Mesenchymal stem cell (in vitro differentiated cells and primary cell): ENCODE measurements at regions not wholly inside any gene's neighbourhood (a gene's known extent, or its start where the extent isn't known, plus 50 kb on each side); places are given as distances from the start of the nearest gene placed in this dataset.

ENCODE experiments used
- DNase-seq: peaks from one replicate; pipeline ENCODE4 v3.0.0-alpha.2; 2013
- H2AFZ ChIP-seq: one replicate; pipeline ENCODE4 v1.6.1; 2013; ENCODE audit warnings: low read depth, mild to moderate bottlenecking, control low read depth, inconsistent platforms, low read length, moderate library complexity
- H2AK5ac ChIP-seq: 2 replicates; pipeline ENCODE4 v1.6.1; 2013; ENCODE audit warnings: low read length, moderate library complexity, mild to moderate bottlenecking, inconsistent platforms; ENCODE audit not compliant: severe bottlenecking
- H2BK120ac ChIP-seq: one replicate; pipeline ENCODE4 v1.6.1; 2013; ENCODE audit warnings: low read depth, mild to moderate bottlenecking, inconsistent platforms, low read length, moderate library complexity
- H2BK12ac ChIP-seq, 2 experiments: one replicate each; pipeline ENCODE4 v1.6.1; 2013; ENCODE audit warnings: inconsistent platforms in 2 of 2, low read length in 2 of 2, mild to moderate bottlenecking in 2 of 2, moderate library complexity in 2 of 2, control low read depth in 1 of 2
- H2BK15ac ChIP-seq: one replicate; pipeline ENCODE4 v1.6.1; 2013; ENCODE audit warnings: mild to moderate bottlenecking, low read depth, inconsistent platforms; ENCODE audit not compliant: poor library complexity, severe bottlenecking
- H2BK5ac ChIP-seq: 2 replicates; pipeline ENCODE4 v1.6.1; 2013; ENCODE audit warnings: low read depth, mild to moderate bottlenecking, low read length, control low read depth, inconsistent platforms; ENCODE audit not compliant: poor library complexity, severe bottlenecking
- H3K14ac ChIP-seq, 2 experiments: one replicate each; pipeline ENCODE4 v1.6.1; 2013; ENCODE audit warnings: inconsistent platforms in 2 of 2, low read length in 2 of 2, control low read depth in 1 of 2, mild to moderate bottlenecking in 1 of 2, moderate library complexity in 1 of 2
- H3K18ac ChIP-seq, 2 experiments: one replicate each; pipeline ENCODE4 v1.6.1; 2013; ENCODE audit warnings: inconsistent platforms in 2 of 2, low read length in 2 of 2, control low read depth in 1 of 2, low read depth in 1 of 2, mild to moderate bottlenecking in 1 of 2
- H3K23ac ChIP-seq, 2 experiments: one replicate each; pipeline ENCODE4 v1.6.1; 2013; ENCODE audit warnings: inconsistent platforms in 2 of 2, low read length in 2 of 2, mild to moderate bottlenecking in 2 of 2, moderate library complexity in 2 of 2, control low read depth in 1 of 2
- H3K27ac ChIP-seq: 2 replicates; pipeline ENCODE4 v1.5.1; 2013; ENCODE audit warnings: mild to moderate bottlenecking, moderate library complexity, low read length, control low read depth, inconsistent platforms; ENCODE audit not compliant: poor library complexity, severe bottlenecking
- H3K27me3 ChIP-seq, 2 experiments: 2 replicates each; pipeline versions ENCODE4 v1.6.1 to v1.7.0; 2013; ENCODE audit warnings: low read length in 2 of 2, mild to moderate bottlenecking in 2 of 2, moderate library complexity in 2 of 2, control low read depth in 1 of 2, inconsistent platforms in 1 of 2; ENCODE audit not compliant: control insufficient read depth in 1 of 2, insufficient read depth in 1 of 2
- H3K36me3 ChIP-seq, 2 experiments: 2 replicates each; pipeline versions ENCODE4 v1.6.1 to v1.7.0; 2013; ENCODE audit warnings: low read length in 2 of 2, control low read depth in 1 of 2, inconsistent platforms in 1 of 2, low read depth in 1 of 2, mild to moderate bottlenecking in 1 of 2; ENCODE audit not compliant: insufficient read depth in 2 of 2, control insufficient read depth in 1 of 2
- H3K4ac ChIP-seq, 2 experiments: one replicate each; pipeline ENCODE4 v1.6.1; 2013; ENCODE audit warnings: inconsistent platforms in 2 of 2, low read length in 2 of 2, mild to moderate bottlenecking in 2 of 2, moderate library complexity in 2 of 2, control low read depth in 1 of 2, low read depth in 1 of 2
- H3K4me1 ChIP-seq: 2 replicates; pipeline ENCODE4 v1.6.1; 2013; ENCODE audit warnings: low read depth, low read length, control low read depth; ENCODE audit not compliant: control insufficient read depth, insufficient read depth
- H3K4me2 ChIP-seq: 2 replicates; pipeline ENCODE4 v1.6.1; 2013; ENCODE audit warnings: low read length, mild to moderate bottlenecking, inconsistent platforms; ENCODE audit not compliant: poor library complexity, severe bottlenecking
- H3K4me3 ChIP-seq, 2 experiments: 2 replicates each; pipeline versions ENCODE4 v1.5.1 to v1.7.0; 2013; ENCODE audit warnings: low read length in 2 of 2, mild to moderate bottlenecking in 2 of 2, control low read depth in 1 of 2, low read depth in 1 of 2; ENCODE audit not compliant: insufficient read depth in 1 of 2
- H3K79me1 ChIP-seq: replicated peaks from 2 replicates; pipeline ENCODE4 v1.6.1; 2013; ENCODE audit warnings: mild to moderate bottlenecking, control low read depth, low read length, inconsistent platforms; ENCODE audit not compliant: poor library complexity, severe bottlenecking
- H3K9ac ChIP-seq: 2 replicates; pipeline ENCODE4 v1.7.0; 2013; ENCODE audit warnings: mild to moderate bottlenecking, low read length, moderate library complexity
- H3K9me3 ChIP-seq: 2 replicates; pipeline ENCODE4 v1.7.0; 2013; ENCODE audit warnings: mild to moderate bottlenecking, low read length; ENCODE audit not compliant: control insufficient read depth
- H4K8ac ChIP-seq: one replicate; pipeline ENCODE4 v1.6.1; 2013; ENCODE audit warnings: inconsistent platforms, mild to moderate bottlenecking, low read length, moderate library complexity
- H4K91ac ChIP-seq: one replicate; pipeline ENCODE4 v1.6.1; 2013; ENCODE audit warnings: mild to moderate bottlenecking, low read length, inconsistent platforms
- WGBS: methylation state at CpG from one replicate; pipeline ENCODE4 v1.1.7; 2013; ENCODE audit warnings: mixed read lengths; 5-methylcytosine and 5-hydroxymethylcytosine counted together

DNA sequence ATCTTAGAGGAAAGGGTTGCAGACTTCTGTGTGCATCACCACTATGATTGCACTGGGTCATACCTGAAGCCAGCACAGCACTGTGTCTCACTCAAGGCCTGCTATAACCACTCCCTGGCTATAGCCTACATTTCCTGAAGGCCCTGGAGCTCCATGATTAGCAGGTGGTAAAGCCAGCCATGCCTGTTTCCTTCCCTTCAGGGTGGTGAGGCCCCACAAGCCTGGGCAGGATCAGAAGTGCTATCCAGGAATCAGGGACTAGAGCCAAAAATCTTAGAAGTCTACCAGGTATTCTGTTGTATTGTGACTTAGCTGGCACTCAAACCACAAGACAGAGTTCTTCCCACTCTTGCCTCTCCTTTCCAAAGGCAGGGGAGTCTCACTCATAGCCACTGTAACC lies 734.6 kb downstream of the GLUD2 start:
- Histone ChIP-seq H4K8ac (no peak overlapping the region), H3K4me3 (no peak overlapping the region), H3K4ac (no peak overlapping the region), H3K27me3 (no peaks in the 10 kb centered on the region), H3K9ac (no peak overlapping the region), H2AFZ (no peak overlapping the region), H3K9me3 (no peaks in the 10 kb centered on the region), H2BK12ac (no peak overlapping the region), H2BK120ac (no peak overlapping the region), H3K36me3 (no peaks in the 10 kb centered on the region), H4K91ac (no peak overlapping the region), H2AK5ac (no peak overlapping the region), H3K4me2 (no peak overlapping the region), H2BK5ac (no peak overlapping the region), H3K4me1 (no peaks in the 10 kb centered on the region), H3K27ac (no peak overlapping the region), H2BK15ac (no peak overlapping the region), H3K14ac (no peak overlapping the region), H3K18ac (no peak overlapping the region), H3K23ac (no peak overlapping the region), H3K79me1 (no peaks in the 10 kb centered on the region)
- DNase-seq = no peak

DNA sequence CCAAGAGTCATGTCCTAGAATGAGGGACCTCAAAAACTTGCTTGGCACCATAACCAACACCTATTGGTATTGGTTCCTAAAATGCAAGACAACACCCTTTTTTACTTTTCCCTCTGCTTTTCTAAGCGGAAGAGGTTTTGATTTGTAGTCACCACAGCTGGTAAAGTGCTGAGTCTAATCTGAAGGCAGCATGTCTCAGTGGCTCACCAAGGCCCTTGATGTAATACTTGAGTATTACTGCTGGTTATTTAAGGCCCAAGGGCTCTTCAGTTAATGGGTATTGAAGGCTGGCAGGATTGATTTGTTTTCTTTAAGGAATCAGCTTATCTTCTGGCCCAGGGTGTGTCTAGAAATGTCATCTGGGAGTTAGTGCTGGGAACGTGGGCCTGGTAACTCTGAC lies 735.1 kb downstream of the GLUD2 start:
- H3K27ac ChIP-seq = no peak overlapping the region
- WGBS = 90% methylated on average over 1 of the region's 2 CpGs
- H3K9ac ChIP-seq = no peak overlapping the region
- no peak overlapping the region for H4K91ac ChIP-seq
- H2BK5ac ChIP-seq = no peak overlapping the region
- H2AK5ac ChIP-seq = no peak overlapping the region
- H3K18ac ChIP-seq = no peak overlapping the region
- no peak overlapping the region for H2AFZ ChIP-seq
- H3K14ac ChIP-seq = no peak overlapping the region
- no peak overlapping the region for H2BK15ac ChIP-seq
- H3K4me1 ChIP-seq = no peaks in the 10 kb centered on the region
- no peak overlapping the region for H3K4me3 ChIP-seq
- H3K23ac ChIP-seq = no peak overlapping the region
- H3K9me3 ChIP-seq = no peaks in the 10 kb centered on the region
- no peak for DNase-seq
- no peak overlapping the region for H2BK120ac ChIP-seq
- H4K8ac ChIP-seq = no peak overlapping the region
- no peaks in the 10 kb centered on the region for H3K27me3 ChIP-seq
- no peak overlapping the region for H3K4ac ChIP-seq
- H3K79me1 ChIP-seq = no peaks in the 10 kb centered on the region
- no peaks in the 10 kb centered on the region for H3K36me3 ChIP-seq
- H2BK12ac ChIP-seq = no peak overlapping the region
- H3K4me2 ChIP-seq = no peak overlapping the region

DNA sequence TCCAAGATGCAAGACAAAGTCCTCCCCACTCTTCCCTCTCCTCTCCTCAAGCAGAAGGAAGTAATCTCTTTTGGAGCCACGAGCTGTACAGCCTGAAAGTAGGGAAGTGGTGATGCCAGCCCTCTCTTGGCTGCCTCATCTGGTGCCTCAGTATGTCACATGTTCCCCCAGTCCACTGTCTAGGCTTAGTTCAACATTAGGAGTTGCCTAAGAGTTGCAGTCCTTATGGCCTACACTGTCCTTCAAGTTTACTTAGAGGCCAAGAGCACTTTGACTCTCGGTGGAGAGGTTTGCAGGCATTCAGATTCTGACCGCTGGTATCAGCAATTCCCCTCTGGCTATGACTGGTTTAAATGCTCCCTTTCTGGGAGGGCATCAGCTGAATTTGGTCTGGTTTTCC lies 735.6 kb downstream of the GLUD2 start:
- Histone ChIP-seq H3K4me1 (no peaks in the 10 kb centered on the region), H3K4me2 (no peak overlapping the region), H3K23ac (no peak overlapping the region), H2AFZ (no peak overlapping the region), H3K4me3 (no peak overlapping the region), H3K27me3 (no peaks in the 10 kb centered on the region), H2BK12ac (no peak overlapping the region), H3K9me3 (no peaks in the 10 kb centered on the region), H3K18ac (no peak overlapping the region), H4K8ac (no peak overlapping the region), H3K79me1 (no peaks in the 10 kb centered on the region), H3K4ac (no peak overlapping the region), H2BK120ac (no peak overlapping the region), H2BK5ac (no peak overlapping the region), H2AK5ac (no peak overlapping the region), H2BK15ac (no peak overlapping the region), H3K36me3 (no peaks in the 10 kb centered on the region), H4K91ac (no peak overlapping the region), H3K14ac (no peak overlapping the region), H3K27ac (no peak overlapping the region), H3K9ac (no peak overlapping the region)
- WGBS = 10% methylated on average over 2 of the region's 3 CpGs
- no peak for DNase-seq

DNA sequence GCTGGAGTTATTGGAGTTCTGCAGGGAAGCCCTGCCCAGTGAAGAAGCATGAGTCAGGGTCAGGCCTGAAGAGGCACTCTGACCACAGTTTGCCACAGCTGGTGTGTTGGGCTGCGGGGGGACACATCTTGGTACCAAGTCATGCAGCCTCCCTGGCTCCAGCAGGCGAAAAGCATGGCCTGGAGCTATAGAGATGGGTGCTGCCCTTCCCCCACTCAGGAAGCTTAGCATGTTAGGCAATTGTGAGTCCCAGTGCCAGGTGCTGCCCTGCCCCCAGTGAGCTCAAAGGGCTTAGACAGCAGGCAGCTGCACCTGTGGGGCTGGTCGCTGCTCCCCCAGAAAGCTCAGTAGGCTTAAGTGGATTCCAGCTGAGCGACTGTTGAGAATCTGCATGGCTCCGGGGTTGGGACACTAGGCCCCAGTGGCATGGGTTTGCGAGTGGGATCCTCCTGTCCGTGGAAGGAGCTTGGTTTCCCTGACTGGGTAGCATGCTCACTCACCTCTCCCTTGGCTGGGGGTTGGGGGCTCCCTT lies 755.5 kb downstream of the GLUD2 start:
- Histone ChIP-seq H2BK12ac (no peak overlapping the region), H3K9me3 (peaks cover 25% of the 10 kb centered on the region), H3K4me3 (no peak overlapping the region), H4K91ac (no peak overlapping the region), H3K9ac (no peak overlapping the region), H2AFZ (no peak overlapping the region), H3K27ac (no peak overlapping the region), H3K36me3 (no peaks in the 10 kb centered on the region), H3K18ac (no peak overlapping the region), H3K79me1 (no peaks in the 10 kb centered on the region), H2BK5ac (no peak overlapping the region), H3K14ac (no peak overlapping the region), H3K4me2 (no peak overlapping the region), H3K4me1 (no peaks in the 10 kb centered on the region), H3K23ac (no peak overlapping the region), H3K4ac (no peak overlapping the region), H2AK5ac (no peak overlapping the region), H4K8ac (no peak overlapping the region), H3K27me3 (no peaks in the 10 kb centered on the region), H2BK120ac (no peak overlapping the region), H2BK15ac (no peak overlapping the region)
- no peak for DNase-seq
- 50% methylated on average over 7 of the region's 7 CpGs for WGBS
